ENCODE measurements at regions not wholly inside any gene's neighbourhood (a gene's known extent, or its start where the extent isn't known, plus 50 kb on each side); places are given as distances from the start of the nearest gene placed in this dataset.

GRCh38 chr3:110628650-110629301, 442.8 kb upstream of the NECTIN3 start:
- no peak for TF ChIP-seq YY1 (IDR thresholded peaks at IDR 0.05; ENCODE audit: insufficient read depth, insufficient read length)
- no peak for TF ChIP-seq SUZ12 (IDR thresholded peaks at IDR 0.05; ENCODE audit: extremely low read depth, insufficient read depth, insufficient read length)
- TF ChIP-seq ZNF274 (IDR thresholded peaks at IDR 0.05; ENCODE audit: low read depth, low read length), result no peak

Data from NT2/D1 (cell line).